ENCODE measurements at regions not wholly inside any gene's neighbourhood (a gene's known extent, or its start where the extent isn't known, plus 50 kb on each side); places are given as distances from the start of the nearest gene placed in this dataset.

- TF ChIP-seq THAP9 (CRISPR knock-in tag; IDR thresholded peaks at IDR 0.05; ENCODE audit: borderline replicate concordance) (no peak), THRA (CRISPR knock-in tag; IDR thresholded peaks at IDR 0.05; ENCODE audit: borderline replicate concordance) (no peak), PHB2 (IDR thresholded peaks at IDR 0.05; ENCODE audit: partially characterized antibody) (no peak), ZSCAN31 (CRISPR knock-in tag; IDR thresholded peaks at IDR 0.05; ENCODE audit: low read depth) (no peak), ZNF790 (CRISPR knock-in tag; IDR thresholded peaks at IDR 0.05; ENCODE audit: borderline replicate concordance) (no peak), SYNCRIP (IDR thresholded peaks at IDR 0.05; ENCODE audit: insufficient read depth, low read depth, low read length) (no peak), SNAI1 (CRISPR knock-in tag; IDR thresholded peaks at IDR 0.05; ENCODE audit: borderline replicate concordance) (no peak), ZBTB39 (CRISPR knock-in tag; IDR thresholded peaks at IDR 0.05) (no peak), ZNF629 (CRISPR knock-in tag; conservative IDR thresholded peaks at IDR 0.05) (no peak), ZNF260 (CRISPR knock-in tag; IDR thresholded peaks at IDR 0.05; ENCODE audit: borderline replicate concordance, low read depth) (no peak), HNRNPLL (IDR thresholded peaks at IDR 0.05; ENCODE audit: low read depth, low read length, poor library complexity, severe bottlenecking) (no peak), MAFG (CRISPR knock-in tag; IDR thresholded peaks at IDR 0.05) (no peak), POLR2AphosphoS2 (IDR thresholded peaks at IDR 0.05; ENCODE audit: low read depth, low read length) (no peak), HBP1 (CRISPR knock-in tag; IDR thresholded peaks at IDR 0.05; ENCODE audit: low read depth) (no peak)
- TF ChIP-seq, protein P1, sequence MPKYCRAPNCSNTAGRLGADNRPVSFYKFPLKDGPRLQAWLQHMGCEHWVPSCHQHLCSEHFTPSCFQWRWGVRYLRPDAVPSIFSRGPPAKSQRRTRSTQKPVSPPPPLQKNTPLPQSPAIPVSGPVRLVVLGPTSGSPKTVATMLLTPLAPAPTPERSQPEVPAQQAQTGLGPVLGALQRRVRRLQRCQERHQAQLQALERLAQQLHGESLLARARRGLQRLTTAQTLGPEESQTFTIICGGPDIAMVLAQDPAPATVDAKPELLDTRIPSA (CRISPR knock-in tag; IDR thresholded peaks at IDR 0.05; ENCODE audit: borderline replicate concordance): no peak
- TF ChIP-seq, protein P2, sequence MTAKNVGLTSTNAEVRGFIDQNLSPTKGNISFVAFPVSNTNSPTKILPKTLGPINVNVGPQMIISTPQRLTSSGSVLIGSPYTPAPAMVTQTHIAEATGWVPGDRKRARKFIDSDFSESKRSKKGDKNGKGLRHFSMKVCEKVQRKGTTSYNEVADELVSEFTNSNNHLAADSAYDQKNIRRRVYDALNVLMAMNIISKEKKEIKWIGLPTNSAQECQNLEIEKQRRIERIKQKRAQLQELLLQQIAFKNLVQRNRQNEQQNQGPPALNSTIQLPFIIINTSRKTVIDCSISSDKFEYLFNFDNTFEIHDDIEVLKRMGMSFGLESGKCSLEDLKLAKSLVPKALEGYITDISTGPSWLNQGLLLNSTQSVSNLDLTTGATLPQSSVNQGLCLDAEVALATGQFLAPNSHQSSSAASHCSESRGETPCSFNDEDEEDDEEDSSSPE (CRISPR knock-in tag; IDR thresholded peaks at IDR 0.05): no peak
- TF ChIP-seq, protein P3, sequence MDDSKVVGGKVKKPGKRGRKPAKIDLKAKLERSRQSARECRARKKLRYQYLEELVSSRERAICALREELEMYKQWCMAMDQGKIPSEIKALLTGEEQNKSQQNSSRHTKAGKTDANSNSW (CRISPR knock-in tag; IDR thresholded peaks at IDR 0.05; ENCODE audit: borderline replicate concordance): no peak
Observed at GRCh38 chr5:68433923-68434879, 218.6 kb downstream of the PIK3R1 start (continued).

Measured in HepG2 (cell line).